Daoy (cell line): ENCODE measurements at regions not wholly inside any gene's neighbourhood (a gene's known extent, or its start where the extent isn't known, plus 50 kb on each side); places are given as distances from the start of the nearest gene placed in this dataset.
"Not testable (repeated sequence)": the region's sequence is repeated elsewhere in the genome, so short reads cannot be mapped to it uniquely, and the experiment has no call there.

ENCODE experiments used
- DNase-seq: peaks from one replicate; pipeline ENCODE4 v3.0.0-alpha.2; 2015; ENCODE audit warnings: low read depth

DNA sequence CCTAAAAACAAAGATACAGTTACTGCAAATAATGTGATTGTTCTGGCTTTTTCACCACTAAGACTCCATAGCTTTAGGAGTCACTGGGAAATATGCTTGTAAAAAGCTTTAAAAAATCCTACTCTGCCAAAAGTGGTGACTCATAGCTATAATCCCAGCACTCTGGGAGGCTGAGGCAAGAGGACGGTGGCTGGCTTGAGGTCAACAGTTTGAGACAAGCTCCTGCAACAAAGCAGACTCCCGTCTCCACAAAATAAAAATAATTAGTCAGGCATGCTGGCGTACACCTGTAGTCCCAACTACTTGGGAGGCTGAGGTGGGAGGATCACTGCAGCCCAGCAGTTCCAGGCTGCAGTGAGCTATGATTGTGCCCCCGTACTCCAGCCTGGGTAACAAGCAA, 406.4 kb downstream of the HTR1A start:
- no peak for DNase-seq

DNA sequence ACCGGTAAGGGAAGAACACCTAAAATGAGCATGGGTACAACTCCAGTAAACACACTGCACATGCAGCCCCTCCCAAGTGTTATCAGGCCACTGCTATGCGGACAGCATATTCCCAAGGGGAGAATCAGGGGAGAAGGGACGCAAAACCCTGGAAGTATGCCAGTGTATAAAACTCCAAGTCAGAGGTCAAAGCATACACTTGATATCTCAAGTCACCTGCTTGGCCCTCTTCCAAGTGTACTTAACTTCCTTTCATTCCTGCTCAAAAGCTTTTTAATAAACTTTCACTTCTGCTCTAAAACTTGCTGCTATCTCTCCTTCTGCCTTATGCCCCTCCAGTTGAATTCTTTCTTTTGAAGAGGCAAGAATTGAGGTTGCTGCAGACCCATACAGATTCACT, 408.1 kb downstream of the HTR1A start:
- DNase-seq, result no peak

DNA sequence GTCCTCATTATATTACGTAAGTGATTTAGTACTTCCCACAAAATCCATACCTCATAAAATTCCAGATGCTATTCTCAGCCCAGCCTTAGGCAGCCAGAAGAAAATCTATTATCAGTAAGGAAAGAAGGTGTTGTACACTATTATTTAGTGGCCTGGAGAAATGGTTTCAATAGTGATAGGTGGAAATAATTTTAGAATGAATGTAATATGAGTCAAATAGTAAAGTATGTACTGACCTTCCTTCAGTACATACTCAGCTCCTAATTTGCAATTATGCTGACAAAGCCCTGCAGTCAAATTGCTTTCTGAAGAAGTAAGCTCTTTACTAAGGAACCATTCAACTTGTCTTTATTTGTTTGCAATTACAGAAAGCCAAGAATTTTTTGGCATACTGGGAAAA, 409.2 kb downstream of the HTR1A start:
- DNase-seq, result no peak

DNA sequence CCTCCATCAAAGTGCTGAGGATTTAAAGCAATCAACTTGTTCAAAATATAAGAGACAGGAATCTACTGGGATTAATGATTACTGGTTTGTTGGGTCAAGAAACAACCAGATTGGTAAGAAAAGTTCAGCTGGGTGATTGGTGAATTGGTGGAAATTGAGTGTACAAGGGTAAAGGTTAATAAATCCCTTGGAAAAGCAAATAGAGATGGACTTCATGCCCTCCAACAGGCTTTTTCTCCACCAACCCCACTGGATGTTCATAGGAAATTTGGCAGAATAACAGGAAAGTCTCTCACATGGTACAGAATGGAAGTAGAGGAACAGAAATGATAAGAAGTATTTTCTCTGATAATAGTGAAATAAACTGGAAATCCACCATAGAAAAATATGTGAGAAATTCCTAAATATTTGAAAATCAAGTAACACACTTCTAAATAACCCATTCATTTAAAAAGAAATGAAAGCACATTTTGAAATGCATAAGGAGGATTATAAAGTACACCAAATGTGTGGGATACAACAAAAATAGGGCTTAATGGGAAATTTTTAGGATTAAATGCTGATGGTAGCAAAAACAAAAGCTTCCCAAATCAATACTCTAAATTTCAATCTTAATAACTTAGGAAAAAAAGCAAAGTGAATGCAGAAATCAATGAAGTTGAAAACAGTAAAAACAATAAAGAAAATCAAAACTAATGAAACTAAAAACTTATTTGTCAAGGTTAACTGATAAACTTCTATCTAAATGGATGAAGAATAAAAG, 426.2 kb downstream of the HTR1A start:
- DNase-seq, result no peak

DNA sequence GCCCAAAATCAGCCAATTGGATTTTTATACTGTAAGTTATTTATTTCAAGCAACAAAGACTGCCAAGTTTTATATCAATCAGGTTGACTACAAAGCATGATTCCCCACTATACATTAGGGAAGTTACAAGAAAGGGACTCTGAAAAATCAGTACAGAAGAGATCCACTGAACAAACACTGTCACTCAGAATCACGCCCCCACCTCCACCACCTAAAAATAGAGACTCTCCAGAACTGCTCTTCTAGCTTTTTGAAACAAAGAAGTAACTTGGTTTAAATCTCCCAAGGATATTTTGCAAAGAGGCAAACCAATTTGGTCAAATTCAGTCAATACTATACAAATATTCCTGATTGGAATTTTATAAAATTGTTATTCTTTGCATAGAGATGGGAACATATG, 438.0 kb downstream of the HTR1A start:
- no peak for DNase-seq

DNA sequence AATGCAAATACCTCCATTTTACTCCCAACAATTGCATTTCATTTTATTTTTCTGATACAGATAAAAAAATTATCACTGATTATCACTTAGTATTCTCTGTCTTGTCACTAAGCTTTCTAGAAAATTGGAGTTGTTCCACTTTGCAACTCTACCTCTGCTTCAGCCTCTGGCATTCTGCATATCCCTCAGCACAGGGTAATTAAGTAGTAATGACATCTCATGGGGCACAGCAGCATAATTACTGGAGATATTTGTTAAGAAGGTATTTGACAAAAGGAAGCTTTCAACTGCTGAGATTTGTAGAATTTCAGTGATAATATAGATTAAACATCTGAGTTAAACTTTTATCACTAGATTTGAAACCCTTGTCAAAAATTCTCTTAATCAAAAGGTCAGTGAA, 446.2 kb downstream of the HTR1A start:
- DNase-seq, result no peak

DNA sequence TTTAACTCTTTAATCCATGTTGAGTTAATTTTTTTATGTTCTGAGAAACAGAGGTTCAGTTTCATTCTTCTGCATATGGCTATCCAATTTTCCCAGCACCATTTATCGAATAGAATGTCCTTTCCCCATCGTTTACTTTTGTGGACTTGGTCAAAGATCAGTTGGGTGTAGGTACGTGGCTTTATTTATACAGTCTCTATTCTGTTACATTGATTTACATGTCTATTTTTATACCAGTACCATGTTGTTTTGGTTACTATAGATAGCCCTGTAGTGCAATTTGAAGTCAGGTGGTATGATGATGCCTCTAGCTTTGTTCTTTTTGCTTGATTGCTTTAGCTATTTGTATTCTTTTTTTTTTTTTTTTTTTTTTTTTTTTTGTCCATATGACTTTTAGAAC, 462.0 kb downstream of the HTR1A start:
- no peak for DNase-seq

DNA sequence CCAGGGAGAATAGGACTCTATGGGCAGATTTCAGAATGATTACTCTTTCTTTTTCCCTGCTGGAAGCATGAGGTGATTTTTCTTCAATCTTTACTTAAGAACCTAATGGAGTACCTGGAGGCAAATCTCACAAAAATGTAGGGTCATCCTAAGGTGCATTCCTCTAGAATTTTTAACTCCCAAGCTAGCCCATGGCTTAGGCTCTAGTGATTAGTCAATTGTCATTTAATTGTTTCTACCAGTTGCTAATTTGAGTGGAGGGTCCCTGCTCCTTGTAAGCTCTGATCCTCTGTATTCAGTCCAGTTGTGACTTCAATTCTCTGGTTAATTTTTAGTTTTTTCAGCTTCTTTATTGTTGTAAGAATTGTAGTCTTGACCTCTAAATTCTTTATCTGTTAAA, 467.0 kb downstream of the HTR1A start:
- no peak for DNase-seq

DNA sequence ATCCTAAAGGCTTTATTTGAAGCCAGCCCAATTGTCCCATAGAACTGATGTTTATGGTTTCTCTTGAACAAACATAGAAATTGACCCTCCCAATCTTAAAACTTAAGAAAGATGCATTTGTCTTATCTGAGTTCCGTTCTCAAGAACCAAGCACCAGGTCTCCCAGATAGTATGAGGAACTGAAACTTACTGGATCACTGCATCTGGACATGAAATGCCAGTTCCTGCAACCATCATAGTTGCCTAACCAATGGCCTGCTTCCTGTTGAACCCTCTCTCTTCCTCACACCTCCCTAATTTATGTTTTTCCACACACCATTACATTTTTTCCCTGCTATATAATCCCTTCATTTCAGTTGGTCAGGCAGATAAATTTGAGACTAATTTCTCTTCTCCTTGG, 478.9 kb downstream of the HTR1A start:
- no peak for DNase-seq

DNA sequence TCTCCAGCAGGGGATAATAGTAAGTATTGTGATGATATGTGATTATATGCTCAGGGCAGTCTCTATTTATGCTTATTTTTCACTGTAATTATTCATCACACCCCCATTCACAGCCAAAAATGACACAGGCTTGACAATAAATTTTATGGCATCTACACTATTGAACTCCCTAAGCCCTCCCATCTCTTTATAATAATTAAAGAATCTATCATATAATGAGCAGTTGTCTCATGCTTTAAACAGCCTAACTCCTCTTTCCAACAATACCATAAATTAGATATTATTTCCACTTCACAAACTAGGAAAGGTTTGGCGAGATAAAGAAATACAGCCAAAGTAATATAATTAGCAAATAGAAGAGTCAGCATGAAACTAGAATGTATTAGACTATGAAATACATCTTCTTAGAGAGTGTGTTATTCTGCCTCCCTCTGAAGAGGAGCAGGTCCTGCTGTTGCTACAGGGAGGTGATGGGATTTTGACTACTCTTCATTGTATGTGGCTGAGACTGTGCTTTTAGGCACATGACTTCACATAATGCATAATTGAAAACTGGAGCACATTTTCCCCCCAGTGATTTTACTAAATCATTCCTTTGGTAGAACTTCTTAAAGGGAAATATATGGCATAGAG, 488.8 kb downstream of the HTR1A start:
- DNase-seq, result no peak

DNA sequence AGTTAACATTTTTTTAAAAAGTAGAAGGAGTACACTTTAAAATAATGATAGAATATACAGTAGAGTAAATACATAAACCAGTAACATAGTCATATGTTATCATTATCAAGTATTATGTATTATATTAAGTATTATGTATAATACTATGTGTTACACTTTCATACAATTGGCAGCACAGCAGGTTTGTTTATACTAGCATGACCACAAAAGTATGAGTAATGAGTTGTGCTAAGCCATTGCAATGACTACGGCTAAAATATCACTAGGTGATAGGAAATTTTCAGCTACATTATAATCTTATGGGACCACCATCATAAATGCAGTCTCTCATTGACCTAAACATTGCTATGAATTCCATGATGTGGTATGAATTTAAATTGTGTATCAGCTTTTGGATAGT, 506.0 kb downstream of the HTR1A start:
- DNase-seq, result no peak

DNA sequence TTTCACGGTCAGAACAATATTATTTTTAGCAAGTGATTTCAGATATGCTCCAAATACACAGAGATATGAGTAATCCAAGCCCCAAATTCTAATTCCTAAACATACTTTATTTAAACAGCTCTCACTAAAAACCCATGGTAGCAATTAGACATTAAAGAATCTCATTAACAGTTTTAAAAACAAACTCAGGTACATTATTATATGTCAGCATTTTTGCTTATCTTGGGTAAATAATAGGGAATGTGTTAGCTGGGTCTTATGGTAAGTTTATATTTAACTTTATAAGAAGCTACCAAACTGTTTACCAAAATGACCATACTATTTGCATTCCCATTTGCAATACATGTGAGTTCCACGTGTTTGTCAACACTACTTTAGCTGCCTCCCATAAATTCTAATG, 511.1 kb downstream of the HTR1A start:
- DNase-seq, result no peak

DNA sequence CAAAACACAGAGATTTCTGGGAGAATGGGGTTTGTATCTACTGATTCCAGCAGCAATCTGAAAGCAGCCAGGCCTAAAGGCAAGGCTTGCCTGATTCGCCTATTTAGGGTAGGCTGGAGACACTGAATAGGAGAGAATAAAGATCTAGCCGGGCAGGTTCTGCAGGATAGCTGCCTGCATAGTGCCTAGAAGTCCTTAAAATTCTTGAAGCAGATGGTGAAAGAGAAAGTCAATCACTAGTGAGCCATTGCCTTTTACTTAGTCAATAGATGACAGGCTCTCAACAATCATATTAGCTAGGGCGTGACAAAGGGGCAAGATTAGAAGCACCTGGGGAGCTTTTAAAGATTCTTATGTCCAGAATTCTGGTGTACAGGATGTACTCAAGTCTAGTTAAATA, 522.7 kb downstream of the HTR1A start:
- no peak for DNase-seq

DNA sequence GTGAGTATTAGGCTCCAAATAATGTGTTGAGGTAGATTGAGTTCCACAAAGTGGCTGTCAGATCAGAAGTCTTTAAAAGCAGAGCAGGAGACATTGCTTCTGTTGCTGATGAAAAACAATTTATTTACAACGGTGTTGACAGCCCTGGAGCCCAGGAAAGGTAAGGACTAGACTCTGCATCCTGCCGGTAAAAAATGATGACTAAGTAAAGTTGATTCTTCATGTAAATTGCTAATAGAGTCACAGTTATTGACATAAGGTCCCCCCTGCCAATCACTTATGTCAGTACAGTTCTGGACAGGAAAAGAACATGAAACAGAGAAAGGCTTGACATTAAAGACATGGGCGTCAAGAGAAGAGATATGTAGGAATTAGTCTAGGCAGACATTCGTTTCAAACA, 552.5 kb downstream of the HTR1A start:
- DNase-seq, result no peak

DNA sequence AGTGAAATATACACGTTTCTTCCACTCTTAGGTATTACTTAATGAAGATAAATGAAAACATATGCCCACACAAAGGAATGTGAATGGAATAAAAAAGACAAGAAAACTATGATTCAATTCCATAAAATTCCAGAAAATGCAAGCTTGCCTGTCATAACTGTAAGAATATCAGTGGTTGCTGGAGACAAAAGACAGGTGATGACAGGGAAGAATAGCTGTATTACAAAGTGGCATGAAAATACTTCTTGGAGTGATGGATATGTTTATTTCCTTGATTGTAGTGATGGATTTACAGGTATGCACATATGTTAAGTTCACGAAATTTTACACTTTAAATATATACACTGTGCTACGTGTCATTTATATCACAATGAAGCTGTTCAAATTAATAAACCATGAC, 553.3 kb downstream of the HTR1A start:
- no peak for DNase-seq

DNA sequence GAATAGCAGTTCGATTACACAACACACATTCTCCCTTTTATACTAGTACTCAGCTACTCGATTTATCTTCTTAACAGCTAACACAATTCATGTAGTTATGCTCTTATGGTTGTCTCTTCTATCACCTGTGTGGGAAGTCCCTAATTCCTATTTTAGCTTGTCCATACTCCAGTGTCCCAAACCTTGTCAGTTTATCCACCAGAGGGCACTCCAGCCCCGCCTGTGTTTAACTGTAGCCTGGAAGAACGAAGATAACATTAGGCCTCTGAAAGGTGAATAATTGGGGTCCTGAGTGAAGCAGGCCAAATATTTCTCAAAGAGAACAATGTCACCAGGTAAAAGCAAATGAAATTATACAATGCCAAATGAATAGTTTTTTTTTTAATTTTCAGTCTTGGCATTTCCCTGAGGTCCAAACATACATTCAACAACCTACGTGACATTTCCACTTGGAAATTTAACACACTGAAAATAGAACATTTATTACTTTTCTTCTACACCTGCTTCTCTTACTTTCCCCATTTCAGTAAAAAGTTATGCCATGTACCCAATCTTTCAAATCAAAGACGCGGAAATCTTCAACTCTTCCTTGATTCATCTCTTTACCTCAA, 560.7 kb downstream of the HTR1A start:
- DNase-seq, result peak; percentile 9

DNA sequence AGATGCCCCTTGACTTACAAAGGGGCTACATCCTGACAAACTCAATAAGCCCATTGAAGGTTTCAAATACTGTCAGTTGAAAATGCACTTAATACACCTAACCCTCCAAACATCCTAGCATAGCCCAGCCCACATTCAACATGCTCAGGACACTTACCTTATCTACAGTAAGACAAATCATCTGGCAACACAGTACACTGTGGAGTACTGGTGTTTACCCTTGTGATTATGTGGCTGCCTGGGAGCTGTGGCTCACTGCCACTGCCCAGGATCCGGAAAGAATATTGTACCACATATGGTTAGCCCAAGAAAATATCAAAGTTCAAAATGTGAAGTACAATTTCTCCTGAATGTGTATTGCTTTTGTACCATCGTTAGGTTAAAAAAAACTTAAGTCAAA, 562.2 kb downstream of the HTR1A start:
- DNase-seq, result no peak

DNA sequence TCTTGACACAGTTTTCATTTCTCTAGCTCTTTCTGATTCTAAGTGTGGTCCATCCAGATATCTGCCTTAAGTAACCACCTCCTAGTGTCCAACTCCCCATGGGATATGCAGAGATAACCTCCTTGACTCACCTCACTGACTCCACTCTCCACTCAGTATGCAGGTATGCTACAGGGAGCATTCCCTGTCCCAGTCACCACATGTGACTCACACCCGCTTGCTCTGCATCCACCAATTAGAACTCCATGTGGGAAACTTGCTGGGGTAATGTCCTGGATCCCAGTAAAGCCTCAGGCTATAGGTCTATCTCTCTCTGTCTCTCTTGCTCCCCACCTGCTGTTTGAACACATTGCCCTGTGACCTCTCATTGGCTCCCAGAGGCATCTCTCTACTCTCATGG, 563.9 kb downstream of the HTR1A start:
- no peak for DNase-seq

DNA sequence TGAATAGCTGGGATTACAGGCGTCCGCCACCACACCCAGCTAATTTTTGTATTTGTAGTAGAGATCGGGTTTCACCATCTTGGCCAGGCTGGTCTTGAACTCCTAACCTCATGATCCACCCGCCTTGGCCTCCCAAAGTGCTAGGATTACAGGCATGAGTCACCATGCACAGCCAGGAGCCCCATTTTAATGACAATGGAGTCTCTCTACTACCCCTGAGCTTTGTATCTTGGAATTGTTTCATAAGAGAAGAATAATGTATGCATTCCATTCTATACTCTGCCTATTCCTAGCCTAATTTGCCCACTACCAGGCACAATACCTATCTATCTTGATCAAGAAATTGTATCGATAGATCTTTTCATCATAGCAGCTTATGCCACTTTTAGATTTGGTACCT, 574.1 kb downstream of the HTR1A start:
- DNase-seq, result not testable (repeated sequence)

DNA sequence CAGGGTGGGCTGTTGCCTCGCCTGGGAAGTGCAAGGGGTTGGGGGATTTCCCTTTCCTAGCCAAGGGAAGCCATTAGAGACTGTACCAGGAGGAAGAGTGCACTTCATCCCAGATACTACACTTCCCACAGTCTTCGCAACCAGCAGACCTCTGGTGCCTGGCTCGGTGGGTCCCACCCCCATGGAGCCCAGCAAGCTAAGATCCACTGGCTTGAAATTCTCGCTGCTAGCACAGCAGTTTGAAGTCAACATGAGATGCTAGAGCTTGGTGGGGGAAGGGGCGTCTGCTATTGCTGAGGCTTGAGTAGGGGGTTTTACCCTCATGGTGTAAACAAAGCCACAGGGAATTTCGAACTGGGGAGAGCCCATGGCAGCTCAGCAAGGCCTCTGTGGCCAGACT, 586.4 kb downstream of the HTR1A start:
- no peak for DNase-seq

DNA sequence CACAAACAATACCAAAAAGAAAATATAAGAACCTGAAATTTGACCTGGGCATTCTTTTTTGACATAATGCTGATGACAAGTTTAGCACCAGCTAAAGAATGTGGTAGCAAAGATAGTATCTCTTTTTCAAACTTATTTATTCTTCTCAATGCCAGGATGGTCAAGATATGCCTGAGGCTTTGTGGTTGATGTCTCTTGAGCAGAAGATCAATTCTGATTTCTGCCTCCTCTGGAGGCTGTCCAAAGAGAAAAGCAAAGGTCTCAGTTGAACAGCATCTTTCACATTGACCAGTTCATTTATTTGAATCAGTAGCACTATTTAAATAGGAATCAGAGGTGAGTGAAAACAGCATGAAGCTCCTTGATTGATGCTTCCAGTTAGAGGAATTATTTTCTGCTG, 588.2 kb downstream of the HTR1A start:
- DNase-seq, result no peak

DNA sequence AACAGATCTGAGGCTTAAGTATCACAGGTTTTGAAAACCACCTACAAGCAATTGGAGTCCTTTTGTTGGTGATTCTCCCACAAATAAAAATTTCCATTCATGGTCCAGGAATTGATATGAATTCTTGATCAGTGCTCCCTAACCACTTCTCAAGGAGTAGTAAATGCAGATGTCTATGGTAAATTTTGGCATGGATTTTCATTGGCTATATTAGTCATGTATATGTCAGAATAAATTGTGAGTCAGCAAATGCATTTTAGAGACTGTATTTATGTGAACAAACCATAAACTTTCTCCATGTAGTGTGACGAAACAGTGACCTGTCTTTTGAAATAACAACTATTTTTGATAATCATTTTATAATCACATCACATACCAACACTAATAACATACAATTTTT, 611.1 kb downstream of the HTR1A start:
- no peak for DNase-seq

DNA sequence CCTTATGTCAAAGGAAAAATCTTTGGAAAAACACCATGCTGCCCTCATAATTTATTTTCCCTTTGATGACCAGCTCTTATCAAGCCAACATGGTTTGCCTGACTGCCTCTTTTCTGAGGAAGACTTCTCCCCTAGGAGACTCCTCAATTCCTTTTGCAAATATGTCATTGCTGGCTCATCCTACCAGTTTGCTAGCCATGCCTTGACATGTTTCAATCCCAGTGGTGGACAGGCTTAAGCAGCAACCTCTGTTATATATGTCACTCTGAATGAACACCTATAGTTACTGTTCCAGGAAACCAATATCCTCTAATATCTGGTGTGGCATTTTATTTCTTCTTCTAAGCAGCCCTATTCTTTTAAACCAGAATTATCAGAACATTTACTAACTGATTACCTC, 615.8 kb downstream of the HTR1A start:
- no peak for DNase-seq

DNA sequence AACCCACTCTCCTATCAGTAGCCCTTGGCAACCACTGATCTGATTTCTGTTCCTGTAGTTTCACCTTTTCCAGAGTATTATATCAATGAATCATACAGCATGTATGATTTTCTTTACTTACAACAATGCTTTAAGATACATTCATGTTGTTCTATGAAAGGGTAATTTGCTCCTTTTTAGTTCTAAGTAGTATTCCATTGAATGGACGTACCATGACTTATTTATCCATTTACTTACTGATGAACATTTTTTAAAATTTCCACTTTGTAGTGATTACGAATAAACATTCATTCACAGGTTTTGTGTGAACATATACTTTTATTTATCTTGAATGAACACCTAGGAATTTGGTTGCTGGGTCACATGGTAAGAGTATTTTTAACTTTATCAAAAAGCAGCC, 620.8 kb downstream of the HTR1A start:
- DNase-seq, result no peak
